Renal cortex interstitium (tissue), 11 donors: ENCODE measurements at regions not wholly inside any gene's neighbourhood (a gene's known extent, or its start where the extent isn't known, plus 50 kb on each side); places are given as distances from the start of the nearest gene placed in this dataset.

ENCODE experiments used
- DNase-seq, 11 donors: peaks; one replicate each; pipeline ENCODE4 v3.0.0-alpha.2; 2013; ENCODE audit warnings: low read depth in 9 of 11, low spot score in 4 of 11; ENCODE audit errors: extremely low read depth in 1 of 11

DNA sequence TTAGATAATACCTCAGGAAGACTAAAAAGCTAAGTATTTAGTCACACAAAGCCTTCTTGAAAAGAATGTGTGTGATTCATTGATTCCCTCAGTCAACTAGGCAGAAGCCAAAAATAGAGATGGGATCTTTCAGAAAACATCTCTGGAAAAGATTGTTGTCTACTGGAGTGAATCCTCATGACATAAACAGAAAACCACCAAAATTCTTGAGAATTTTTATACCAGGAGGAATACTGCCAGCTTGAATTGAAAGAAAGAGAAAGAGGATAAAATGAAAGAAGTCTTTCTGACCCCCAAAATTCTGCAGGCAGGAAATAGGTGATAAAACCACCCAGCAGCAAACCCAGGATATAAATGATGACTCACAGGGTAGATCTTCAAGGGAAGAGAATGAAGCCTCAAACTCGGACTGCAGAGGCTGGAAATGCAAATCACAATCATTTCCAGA, 363.1 kb upstream of the PLSCR5 start:
- no peak for DNase-seq

DNA sequence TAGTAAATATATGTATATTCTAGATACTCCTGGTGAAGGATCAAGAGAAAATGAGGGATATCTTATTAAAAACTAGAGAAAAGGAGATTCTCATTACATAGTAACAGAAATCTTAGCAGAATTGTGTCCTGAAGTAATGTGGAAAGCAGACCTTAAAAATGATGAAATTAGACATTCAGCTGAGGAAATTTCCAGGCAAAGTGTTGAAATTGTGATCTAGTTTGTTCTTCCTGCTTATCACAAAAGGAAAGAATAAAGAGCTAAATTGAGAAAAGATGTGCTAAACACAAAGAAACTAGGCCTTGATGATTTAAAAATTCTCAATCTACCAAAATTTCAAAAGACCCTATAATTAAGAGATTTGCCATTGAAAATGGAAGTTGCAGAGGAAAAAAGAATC, 362.6 kb upstream of the PLSCR5 start:
- DNase-seq: no peak

DNA sequence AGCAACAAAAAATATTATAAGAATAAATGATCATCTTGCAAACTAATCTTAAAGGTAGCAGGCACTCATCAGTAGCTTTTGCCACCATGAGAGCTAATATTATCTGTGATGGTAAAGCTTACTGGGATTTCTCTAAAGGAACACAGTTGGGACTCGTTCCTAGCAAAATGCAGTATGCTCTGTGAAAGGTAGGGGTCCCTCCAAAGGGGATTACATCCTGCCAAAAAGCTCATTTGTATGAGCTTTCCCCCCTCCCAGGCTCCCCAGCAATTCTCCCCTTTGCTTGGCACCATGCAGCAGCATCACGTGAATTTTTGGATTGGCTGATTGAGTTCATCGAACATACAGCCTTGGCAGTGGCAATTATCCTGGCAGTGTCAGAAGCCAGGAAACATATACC, 361.0 kb upstream of the PLSCR5 start:
- DNase-seq: no peak

DNA sequence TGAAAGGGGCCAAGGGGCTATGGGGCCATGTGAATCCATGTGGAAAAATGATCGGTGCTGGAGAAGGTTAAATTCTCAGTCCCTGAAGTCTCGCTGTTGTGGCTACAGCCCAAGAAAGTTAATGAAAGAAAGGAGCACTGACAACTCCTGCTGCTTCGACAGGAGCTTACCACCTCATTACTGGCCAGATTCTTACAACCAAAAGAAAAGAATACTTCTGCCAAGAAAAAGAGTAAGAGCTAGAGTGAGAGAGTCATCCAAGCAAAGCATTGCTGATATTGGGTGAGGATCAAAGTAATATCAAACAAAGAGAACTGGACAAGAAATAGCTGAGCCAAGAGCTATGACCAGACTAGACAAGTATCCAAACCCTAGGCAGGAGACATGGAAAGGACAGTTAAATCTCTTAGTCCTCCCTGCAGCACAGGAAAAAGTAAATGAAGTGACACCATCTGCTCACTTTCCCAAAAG, 348.4 kb upstream of the PLSCR5 start:
- no peak for DNase-seq

DNA sequence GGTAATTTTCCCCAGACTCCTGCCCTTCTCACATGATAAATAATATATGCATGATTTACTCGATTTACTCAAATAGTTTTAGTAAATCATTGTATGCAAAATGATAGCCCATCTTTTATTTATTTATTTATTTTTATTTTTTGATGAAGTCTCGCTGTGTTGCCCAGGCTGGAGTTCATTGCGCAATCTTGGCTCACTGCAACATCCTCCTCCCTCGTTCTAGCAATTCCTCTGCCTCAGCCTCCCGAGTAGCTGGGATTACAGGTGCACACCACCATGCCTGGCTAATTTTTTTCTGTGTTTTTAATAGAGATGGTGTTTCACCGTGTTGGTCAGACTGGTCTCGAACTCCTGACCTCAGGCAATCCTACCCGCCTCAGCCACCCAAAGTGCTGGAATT, 343.8 kb upstream of the PLSCR5 start:
- no peak for DNase-seq

DNA sequence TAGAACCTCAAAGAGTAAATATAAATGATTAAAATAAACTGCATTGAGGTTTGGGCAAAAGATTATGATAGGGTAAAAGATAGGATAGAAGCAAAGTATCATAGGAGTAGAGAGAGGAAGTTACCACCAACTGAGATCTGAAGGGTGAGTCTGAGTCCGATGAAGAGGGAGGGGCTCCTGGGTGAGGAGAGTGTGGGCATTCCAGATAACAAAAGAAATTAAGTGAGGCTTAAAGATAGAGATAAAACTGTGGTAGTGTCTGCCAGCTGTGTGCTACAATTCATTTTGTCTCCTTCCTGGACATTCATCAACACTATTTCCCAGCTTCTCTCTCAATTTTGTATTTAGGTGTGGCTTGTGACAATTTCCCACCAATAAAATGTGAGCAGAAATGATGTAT, 343.0 kb upstream of the PLSCR5 start:
- no peak for DNase-seq

DNA sequence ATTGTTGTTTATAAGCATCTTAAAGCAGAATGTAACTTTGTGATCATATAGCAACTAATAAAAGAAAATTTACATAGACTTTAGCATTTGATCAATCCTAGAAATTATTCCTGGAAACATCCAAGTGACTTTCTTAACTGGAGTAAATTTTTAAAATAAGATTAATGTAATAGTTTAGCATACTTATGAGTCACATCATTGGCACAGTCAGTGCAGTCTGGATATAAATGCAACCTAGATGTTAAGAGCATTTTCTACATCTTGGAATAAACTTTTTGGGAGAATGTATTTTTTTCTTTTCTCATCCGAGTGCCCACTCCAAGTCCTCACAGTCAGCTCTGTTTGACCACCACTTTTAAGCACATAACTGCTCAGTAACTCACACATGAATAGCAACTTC, 324.6 kb upstream of the PLSCR5 start:
- DNase-seq: no peak

DNA sequence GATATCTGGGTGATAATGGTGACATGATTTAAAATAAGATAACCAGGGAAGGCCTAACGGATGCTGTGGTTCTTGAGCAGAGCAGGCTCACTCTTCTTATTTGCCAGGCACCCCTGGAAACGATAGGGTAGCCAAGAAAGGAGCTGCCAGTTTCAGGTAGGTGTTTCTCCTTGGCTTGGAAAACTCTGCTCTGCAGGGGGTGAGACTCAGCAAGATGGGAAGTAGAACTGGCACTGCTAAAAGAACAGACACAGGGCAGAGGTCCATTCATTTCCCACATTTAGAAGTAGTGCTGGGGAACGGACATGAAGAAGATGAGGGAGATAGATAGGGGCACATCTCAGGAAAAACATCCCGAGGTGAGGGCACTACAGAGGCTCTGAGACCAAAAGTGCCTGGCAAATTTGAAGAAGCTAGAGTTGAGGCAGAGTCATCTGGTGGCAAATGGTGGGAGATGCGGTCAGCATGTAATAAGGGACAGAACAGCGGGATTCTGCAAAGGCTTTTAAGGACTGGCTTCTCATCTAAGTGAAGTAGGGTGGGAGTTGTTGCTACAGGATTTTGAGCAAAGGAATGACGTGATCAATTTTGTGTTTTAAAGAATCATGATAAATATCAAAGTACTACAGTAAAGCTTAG, 323.4 kb upstream of the PLSCR5 start:
- no peak for DNase-seq

DNA sequence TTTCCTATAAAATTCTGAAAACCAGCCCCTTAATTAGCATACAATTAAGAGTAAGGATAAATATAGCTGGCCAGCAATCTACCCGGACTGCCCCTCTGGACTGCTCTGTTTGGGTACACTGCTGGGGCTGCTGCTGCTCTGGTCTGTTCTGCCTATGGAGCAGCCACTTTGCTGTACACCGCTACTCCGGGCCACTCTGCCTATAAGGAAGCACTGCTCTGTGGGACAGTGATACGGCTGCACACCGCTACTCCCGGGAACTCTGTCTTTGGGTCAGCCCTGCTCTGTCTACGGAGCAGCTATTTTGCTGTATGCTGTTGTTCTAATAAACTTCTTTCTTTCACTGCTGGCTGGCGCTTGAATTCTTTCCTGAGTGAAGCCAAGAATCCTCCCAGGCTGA, 316.5 kb upstream of the PLSCR5 start:
- no peak for DNase-seq

DNA sequence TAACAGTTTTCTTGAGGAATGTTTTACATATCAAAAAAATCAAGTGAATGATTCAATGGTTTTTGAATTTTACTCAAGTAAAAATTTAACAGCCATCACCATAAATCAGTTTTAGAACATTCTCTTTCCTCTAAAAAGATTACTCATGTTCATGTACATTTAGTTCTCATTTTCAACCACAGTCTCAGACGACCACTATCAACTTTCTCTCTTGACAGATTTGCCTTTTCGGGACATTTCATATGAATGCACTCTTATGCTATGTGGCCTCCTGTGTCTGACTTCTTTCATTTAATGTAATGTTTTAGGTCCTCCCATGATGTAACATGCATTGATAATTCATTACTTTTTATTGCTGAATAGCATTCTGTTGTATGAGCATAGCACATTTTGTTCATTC, 309.3 kb upstream of the PLSCR5 start:
- no peak for DNase-seq

DNA sequence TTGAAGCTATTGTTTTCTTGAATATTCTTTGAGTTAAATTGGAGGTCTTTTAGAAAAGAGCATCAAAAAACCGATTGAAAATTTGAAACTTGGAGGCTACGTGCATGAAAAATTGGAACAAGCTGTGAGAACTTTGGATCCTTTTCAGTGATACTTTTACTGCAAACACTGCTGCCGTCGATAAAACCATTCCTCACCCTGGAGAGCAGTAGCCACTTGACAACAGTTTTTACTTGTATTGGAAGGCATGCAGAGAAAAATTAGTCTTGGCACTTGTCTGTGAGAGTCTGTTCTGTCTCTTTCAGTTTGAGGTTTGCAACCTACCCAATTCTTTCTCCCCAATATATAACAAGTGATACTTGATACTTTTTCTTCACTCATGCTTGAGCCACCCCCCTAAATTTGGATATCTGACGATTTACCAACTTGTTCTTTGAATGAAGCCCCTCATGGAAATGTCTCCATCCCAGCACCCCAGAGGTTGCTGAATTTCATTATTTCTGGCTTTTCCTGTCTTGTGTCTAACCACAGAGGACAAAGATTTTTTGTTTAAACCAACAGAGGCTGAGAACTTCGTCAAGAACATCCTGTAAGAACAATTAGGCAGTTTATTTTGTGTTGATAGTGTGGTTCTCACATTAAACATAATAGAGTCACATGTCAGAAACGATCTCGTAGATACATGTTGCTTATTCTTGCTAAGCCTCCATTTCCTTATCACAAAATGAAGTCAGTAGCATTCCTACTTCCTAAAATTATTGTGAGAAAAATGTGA, 307.3 kb upstream of the PLSCR5 start:
- DNase-seq: no peak

DNA sequence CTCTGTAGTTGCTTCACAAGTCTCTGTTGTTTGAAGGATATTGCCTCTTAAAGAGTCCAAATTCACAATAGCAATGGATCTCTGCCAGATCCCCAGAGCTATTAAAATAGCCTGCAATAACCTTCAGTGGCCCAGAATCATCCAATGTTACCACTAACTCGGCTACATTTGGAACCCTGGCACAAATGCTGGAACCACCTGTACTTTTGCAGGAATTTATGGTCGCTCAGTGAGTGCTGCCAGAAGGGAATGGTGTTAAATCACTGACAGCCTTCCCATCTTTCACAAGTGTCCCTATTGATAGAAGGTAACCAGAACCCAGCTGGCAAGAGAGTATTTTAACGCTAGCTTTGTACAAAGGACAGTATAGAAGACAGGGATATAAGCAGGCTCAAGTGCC, 298.8 kb upstream of the PLSCR5 start:
- DNase-seq: no peak

DNA sequence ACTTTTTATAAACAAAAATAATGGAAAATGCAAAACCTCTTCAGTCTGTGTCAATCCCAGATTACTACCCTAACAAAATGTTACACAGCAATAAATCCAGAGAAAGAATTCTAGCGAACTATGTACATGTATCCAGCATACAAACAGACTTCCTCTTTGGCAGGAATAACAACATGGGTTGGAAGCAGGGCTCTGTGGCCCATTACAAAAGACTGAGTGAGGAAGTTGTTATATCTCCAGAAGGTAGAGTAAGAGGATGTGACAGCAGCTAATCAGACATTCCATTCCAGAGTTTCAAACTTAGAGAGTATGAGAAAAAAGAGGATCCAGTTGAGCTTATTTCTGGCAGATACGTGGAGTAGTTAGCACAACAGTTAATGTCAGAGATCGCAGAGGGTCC, 294.0 kb upstream of the PLSCR5 start:
- no peak for DNase-seq

DNA sequence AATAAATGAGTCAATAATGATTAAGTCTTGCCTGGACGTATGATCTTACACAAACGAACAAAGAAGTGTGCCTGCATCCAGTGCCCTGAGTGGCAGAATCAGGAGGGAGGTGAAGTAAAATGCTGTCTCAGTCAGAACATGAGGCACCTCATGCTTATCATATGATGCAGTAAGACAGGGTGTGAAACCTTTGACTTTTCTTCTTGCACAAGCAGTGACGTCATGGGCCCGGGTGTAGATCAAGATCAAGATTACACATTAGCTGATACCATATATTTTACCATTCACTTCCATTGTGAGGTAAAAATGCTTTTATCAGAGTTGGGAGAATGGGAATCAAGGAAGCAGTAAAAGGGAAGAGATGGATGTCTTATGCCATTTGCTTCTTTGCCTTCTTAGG, 291.6 kb upstream of the PLSCR5 start:
- no peak for DNase-seq

DNA sequence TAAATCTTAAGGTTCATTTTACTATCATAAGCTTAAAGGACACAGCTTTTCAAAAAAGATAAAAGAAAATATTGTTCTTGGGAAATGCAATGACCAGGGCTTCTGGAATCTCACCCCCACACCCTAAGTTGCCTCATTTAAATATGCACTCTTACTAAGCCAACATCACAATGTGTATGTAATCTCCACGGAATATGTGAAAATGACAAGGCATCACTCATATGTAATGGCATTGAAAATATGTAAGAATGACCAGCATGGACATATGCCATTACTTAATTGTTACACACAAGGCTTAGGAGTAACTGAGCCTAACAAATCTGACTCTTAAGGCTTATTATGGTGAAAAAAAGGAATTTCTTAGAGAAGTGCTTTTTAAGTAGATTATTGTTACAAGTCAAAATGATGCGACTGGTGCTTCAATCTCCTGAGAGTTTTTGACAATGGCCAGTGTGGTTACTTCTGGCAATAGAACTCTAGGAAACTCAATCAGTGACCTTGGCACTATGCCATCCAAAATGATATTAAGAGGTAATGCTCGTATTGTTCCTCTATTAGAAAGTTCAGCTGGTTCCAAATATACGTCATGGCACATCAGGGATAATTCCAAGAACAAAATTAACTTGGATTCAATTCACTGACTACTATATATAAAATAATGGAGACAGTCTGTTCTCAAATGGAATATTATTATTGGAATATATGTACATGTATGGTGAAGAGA, 290.0 kb upstream of the PLSCR5 start:
- DNase-seq: no peak

DNA sequence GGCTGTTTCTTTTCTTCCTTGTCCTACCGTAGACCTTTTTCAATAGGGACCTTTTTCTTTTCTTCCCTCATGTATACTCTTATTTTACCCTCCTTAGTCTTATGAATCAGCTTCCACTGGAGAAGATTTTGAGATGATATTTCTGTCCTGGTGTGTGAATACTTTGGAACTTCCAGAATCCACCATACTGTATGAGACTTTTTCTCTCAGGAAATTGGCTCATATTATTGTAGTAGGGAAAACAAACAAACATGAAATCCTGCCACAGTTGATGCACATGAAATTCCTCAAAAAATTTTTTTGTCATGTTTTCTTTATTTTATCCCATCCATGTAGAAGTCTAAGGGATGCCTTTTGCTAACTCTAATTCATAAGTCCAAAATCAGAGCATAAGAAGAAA, 289.3 kb upstream of the PLSCR5 start:
- DNase-seq: no peak

DNA sequence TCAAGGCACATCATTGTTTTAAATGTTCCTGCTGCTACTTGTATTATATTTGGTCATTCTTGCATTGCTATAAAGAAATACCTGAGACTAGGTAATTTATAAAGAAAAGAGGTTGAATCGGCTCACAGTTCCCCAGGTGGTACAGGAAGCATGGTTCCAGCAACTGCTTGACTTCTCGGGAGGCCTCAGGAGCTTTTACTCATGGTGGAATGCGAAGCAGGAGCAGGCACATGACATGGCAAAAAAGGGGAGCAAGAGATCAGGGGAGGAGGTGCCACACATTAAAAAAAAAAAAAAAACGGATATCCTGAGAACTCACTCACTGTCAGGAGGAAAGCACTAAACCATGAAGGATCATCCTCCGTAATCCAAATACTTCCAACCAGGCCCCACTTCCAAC, 286.9 kb upstream of the PLSCR5 start:
- no peak for DNase-seq

DNA sequence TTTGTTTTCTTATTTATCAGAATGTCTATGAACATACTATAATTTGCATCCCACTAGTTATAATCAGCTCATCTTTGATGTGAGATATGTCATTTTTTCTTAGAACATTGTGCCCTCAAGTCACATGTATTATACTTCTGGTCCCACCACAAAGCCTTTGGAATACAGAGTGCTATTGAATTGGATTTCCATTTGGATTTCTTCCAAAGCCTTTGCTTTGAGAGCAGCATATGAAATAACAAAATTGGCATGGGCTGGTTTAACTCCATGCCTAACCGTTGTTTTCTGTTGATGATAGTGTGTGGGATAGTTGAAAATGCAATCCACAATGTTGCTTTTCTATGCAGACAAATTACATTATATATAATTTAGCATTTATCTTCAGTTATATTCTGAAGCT, 284.5 kb upstream of the PLSCR5 start:
- no peak for DNase-seq

DNA sequence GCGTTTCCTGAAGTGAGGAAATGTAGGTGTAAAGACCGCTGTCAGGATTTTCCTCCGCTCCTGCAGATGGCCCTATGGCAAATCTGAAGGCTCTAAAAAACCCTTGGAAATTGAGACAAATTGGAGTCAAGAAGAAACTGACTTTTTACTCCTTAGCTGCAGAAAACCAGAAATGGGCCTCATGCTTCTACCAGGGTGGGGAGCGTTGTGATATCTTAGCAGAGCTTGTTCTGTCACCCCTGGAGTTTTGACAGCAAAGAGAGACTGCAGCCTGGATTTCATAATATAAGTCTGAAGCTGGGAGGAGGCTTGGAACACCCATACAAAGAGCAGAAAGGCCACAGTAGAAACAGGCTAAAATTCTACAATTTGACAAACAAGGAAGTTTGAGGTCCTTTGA, 283.0 kb upstream of the PLSCR5 start:
- no peak for DNase-seq

DNA sequence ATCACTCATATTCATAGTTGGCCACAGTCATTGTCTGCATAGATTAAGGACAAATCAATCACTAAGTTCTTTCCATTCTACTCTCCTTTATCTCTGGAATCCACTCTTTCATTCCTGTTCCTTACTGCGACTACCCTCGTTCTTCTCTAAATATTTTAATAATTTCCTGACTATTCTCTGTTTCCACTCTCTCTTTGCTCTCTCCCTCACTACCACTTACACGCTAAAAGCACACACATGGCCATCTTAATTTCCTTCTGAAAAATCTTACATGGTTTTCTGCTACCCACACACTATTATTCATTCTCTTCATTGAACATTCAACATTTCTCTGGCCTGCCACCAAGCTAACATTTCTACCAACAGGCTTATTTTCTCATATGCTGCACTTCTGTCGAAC, 279.6 kb upstream of the PLSCR5 start:
- no peak for DNase-seq
